GM19023 (cell line): ENCODE measurements at regions not wholly inside any gene's neighbourhood (a gene's known extent, or its start where the extent isn't known, plus 50 kb on each side); places are given as distances from the start of the nearest gene placed in this dataset.

Experiments used
- ATAC-seq: cut with Tn5 transposase; IDR thresholded peaks from one replicate; pipeline ENCODE4 v1.9.1; 2021; ENCODE audit warnings: mild to moderate bottlenecking, moderate library complexity; ENCODE audit not compliant: unreplicated experiment

DNA sequence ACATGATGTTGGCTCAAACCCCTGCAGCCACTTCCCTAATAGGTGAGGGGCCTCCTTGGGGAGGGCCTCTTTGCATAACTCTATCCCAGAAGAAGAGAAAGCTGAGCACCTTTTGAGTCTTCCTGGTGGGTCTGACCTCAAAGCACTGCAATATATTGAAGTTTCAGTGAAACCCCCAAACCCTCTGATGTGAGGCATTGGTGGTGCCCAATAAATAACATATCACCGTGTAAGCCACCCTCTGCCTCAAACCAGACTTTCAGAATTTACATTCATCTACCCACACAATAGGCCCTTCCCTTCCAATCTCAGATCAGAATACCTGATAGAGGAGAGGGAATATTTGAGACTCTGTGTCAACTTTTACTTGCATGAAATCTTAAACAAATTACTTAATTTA is 142.8 kb upstream of the STK17B start:
- ATAC-seq = no peak

DNA sequence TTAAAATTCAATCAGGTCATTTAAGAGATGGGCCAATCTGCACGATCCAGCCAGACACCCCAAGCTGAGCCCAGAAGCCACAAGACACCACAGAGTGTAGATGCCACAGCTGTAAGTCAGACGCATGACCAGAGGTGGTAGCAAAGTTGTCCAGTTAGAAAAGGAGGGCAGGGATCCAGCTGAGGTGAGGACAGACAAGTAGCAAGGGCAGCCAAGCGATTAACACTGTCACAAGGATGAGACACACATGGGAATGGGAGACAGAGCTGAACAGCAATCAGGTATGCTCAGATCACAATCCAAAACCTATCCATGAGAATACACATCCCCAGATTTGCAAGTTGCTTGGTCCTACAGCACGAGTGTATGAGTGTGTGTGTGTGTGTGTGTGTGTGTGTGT is 143.4 kb upstream of the STK17B start:
- no peak for ATAC-seq

DNA sequence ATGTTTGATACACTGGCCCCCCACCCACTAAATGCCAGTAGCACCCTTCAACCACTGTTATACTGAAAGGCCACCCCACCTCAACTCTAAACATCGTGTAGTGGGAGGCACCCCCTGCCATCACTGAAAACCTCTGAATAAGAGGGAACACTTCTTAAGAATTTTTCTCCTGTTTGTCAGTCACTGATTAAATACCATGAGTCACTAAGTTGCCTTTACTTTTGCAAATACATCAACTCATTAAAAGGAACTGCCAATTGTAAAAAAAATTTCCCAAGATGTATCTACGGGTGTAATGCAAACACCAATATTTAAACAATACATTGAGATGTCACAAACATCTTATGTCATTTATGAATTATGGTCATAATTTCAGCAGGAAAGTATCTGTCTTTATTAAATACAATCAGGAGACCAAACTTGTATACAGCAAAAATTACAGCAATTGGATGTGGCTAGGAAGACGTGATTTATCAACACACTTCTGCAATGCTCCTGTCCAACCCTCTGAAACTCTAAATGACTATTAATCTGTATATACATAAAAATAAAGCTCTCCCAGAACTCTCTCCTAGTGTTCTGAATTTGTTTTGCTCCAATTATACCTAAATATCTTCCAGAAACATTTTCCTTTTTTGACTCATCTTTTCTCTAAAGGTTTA is 144.1 kb upstream of the STK17B start:
- no peak for ATAC-seq

DNA sequence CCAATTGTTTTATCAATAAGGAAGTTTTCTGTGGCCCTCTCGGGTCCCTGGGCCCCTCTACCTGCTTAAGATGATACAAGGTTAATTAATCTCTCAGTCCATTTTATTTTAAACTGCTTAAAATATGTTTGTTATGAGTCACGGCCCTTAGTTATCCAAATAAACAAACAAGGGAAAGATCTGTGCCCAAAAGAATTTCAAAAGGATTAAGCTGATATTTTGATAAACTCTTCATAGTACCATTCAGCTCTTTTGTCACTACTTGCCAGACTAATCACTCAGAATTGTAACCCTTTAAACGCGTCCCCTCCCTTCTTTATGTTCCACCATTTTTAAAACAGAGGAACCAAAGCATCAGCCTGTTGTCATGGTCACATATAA is 144.7 kb upstream of the STK17B start:
- no peak for ATAC-seq

DNA sequence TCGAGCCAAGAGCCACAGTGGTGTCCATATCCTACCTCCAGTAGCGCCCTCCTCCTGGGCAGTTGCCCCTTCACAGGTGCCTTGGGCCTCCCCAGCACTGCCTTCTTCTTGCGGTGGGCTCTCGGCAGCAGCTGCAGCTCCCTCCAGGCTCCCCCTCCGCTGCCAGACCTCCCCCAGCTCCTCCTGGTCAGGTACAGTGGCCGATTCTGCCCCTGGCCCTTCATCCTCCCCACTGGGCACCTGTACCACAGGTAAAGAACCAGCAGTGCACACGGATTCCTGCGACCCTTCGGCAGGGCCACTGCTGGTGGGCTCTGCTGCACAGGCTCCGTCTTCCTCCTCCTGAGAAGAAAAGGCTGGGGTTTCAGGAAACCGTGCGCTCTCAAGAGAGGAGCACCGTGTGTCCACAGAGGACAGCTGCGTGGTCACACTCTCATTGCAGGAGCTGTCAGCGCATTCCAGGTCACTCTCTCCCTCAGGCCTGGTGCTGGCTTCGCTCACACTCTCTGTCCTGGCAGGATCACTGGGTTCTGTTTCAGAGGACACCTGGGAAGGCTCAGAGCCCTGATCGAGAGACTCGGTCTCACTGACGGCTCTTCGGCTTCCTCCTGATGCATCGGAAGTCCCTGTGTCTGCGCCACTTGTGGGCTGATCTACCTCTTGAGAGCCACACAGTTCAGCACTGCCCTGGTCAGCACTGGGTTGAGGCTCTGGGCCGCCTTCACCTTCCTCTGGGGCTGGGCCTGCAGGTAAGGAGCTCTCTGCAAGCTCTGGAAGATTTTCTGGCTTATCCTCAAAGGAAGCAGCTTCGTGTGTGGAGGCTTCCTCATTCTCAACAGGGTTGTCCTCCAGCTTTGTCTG is 147.4 kb upstream of the STK17B start:
- no peak for ATAC-seq

DNA sequence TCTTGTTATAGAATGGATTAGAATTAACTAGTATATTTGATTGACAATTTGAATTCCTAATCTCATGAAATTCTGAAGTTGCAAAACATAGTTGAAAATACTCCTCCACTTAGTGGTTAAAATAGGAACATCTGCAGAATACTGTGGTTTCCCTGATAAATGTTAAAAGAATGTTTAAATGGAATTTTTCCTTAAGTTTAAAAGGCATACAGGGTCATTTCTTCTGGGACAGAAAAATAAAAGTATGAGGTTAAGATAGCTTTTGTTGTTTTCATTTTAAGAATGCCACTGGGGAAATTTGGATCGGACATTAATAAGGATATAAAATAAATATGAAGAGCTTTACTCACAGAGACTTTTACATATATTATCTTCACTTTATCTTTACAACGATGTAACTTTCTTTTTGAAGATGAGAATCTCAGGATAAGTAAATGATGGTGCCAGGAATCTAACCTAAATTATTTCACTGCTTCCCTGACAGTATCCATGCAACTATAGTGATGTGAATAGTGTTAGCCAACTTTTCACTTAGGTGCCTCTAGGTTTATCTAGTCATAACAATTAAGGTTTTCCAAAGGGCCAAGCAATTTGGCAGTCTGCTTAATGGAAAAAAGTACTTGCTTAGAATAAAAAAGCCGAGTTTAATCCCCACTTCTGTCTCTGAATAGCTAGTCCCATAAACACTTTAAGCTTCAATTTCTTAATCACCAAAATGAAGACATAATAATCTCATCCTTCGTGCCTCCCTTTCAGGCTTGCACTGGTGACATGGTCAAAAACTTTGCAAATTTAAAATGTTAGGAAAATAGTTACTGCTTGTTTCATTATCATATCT is 151.8 kb upstream of the STK17B start:
- no peak for ATAC-seq

DNA sequence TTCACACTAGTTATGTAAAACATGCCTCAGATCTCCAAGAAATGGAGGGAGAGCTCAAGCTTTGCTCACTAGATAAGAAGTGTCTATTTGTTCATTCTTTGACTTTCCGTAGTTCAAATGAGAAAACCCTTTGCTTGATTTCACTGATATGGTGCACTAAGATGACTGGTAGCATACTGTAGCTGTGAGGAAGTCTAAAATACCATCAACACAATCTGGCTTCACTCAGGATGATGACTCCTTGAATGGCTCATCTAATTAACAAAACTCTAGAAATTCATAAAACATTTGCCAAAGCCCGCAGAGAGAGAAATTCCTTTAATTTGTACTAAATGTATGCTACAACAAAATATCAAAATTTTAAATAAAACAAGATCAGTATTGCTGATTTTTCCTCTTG is 152.8 kb upstream of the STK17B start:
- ATAC-seq = no peak

DNA sequence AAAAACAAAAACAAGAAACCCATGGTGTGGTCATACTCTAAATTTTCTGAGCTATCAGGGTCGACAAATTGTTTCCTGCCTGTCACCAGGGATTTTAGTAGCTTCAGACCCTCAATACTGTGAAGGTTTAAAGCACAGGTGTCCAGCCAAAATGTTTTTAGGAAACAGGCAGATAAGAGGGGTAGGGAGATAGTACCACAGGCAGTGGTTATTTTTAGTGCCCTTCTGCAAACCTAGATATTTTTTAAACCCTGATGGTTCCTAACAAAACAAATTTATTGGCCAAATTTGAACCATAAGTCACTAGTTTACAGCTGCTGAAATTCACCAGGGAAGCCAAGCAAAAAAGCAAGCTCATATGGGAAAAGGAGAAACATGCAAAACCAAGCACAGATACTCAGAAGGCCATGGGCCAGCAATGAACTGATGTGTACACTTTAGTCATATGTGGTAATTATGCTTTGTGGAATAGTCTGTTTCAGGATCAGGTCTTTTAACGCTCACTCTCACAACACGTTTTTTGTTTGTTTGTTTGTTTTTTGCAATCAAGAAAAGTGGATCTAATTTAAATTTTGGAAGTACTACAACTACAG is 156.8 kb upstream of the STK17B start:
- ATAC-seq = no peak

DNA sequence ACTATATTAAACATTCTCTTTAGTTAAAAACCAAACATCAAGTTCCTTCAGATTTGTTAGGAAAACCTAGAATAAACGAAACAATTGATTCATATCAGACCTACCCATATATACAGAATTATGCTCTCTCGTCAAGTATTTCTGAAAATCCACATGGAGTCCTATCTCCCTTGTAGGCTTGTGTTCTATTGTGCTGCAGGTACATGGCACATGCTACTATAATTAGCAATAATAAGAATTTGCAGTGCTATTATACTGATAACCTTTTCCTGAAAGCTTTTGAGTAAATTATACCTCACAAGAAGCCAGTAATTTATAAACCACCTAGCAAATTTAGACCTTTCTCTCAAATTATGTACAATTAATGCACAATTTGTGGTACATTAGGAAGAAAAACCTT is 158.6 kb upstream of the STK17B start:
- no peak for ATAC-seq

DNA sequence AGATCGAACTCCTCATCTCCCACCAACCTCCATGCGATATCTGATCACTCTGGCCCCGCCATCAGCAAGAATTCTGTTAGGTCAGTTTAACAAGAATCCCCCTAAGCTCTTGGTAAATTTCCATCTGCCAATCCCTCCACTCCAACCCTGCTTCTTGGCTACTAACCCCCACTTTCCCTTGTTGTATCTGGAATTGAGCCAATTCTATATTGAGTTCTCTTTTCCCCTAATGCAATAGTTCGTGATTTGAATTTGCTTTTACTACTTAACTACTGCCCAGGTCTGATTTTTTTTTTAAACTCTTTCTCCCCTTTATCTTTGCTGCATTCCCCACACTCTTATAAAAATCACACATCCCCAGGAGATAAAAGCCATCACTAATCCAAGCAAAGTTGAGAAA is 159.3 kb upstream of the STK17B start:
- no peak for ATAC-seq

DNA sequence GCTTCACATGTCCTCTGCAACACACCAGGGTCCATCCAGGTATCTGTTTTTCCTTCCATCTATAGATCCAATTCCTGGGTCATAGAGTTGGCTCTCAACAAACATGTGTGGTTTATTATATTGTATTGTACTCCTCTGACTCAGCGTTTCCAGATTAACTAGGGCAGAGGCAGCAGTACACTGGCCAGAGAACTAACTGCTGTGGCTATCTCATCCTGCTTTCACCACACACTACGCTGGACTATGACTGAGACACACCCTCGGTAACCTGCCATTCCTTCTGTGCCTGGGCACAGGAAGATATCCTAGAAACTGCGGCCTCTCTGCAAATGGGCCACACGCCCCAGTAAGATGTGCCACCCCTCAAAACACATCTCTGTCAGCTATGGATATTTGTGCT is 159.8 kb upstream of the STK17B start:
- ATAC-seq = no peak

DNA sequence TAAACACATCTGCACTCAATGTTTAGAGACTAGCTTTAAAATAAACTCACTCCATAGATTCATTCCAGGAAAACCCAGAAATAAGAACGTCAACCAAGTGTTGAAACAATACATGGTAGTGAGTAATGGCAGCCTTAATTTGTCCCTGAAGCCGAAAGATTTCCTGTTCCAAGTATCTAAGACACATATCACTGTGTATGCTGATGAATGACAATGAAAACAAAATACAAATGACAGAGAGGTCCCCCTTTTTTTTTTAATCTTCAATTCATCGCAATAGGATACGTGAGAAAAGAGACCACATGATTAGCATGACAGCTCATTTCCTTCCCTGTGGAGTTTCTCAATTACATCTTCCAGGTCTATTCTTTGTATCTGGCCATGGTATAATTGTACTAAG is 160.5 kb upstream of the STK17B start:
- ATAC-seq = no peak

DNA sequence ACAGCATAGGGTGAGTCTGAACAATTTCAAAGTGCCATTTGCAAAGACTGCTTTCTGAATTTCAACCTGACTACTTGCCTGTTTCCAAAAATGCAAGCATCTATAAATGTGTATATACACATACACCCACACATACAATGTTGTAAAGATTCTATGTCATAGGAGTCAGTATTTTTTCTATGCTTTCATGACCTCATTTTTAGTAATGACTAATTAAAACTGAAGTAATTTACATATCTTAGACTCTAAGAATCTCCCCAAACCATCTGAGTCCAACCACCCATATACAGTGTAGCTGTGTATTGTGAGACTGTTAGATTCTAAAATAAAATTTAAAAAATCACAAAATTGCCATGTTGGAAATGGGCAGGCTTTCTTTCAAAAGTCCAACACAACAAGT is 162.0 kb upstream of the STK17B start:
- ATAC-seq = no peak

DNA sequence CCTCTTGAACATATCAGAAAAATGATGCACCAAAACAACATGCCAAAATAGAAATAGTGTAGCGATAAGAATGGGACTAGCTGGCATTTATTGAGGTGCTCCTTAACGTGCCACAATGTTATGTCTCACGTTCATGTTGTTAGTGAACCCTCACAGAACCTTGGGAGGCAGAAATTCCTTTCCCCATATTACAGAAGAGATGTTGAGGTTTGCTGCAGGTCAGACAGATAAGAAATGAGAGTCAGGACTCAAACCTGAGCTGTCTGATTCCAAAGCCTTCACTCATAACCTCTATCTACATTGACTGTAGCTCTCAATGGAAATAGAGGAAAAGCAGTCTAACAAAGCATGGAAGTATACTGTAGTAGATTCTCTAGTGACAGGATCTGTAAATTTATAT is 163.3 kb upstream of the STK17B start:
- no peak for ATAC-seq

DNA sequence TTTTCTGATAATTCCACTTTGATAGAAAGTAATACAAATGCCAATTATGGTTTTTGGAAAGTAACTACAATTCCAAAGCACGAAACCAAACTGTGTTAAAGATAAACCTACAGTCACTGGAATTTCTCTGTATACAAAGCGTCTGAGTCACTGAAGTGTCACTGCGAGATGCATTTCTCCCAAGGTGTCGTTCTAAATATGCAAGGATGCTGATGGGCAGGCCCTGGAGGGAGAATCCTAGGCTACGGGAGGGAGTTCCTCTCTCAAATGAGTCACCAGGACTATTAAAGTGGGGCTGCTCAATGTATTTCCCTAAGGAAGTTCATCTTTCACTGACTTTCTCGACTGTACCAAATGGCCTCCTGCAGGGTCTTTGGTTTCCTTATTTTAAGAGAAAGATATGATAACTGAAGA is 163.8 kb upstream of the STK17B start:
- ATAC-seq = no peak

DNA sequence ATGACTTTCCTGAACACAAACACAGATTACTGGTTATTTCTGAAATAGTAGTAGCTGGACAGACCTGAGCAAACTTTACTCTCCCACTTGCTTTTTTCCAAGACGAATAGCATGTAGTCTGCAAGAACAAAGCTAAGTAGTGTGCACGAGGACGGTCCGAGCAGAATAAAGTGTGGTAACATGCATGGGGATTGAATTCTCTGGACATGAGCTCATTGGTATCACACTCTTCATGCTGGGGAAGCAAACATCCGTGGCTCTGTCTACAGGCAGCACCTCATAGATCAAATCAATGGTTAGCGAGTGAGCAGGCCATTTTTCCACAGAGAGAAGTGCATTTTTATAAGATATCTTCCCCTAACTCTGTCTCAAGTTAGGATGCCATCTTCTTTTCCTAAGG is 164.8 kb upstream of the STK17B start:
- peak; percentile 8 for ATAC-seq

DNA sequence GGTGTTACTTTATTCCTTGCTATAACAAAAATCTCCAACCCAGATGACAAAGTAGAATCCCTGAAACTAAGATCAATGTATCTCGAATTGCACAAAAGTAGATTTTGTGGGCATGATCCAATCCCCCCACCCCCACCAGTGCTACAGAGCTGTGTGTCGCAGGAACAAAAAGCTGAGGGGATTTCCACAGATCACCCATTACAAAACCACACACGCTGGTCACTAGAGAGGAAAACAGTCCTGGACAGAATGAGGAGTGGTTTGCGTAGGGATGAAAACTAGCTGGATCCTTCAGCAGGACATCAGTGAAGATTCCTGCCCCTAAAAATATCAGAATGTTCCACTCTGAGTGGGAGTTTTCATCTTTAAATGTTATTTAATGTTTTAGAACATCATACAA is 165.3 kb upstream of the STK17B start:
- ATAC-seq = peak; percentile 61

DNA sequence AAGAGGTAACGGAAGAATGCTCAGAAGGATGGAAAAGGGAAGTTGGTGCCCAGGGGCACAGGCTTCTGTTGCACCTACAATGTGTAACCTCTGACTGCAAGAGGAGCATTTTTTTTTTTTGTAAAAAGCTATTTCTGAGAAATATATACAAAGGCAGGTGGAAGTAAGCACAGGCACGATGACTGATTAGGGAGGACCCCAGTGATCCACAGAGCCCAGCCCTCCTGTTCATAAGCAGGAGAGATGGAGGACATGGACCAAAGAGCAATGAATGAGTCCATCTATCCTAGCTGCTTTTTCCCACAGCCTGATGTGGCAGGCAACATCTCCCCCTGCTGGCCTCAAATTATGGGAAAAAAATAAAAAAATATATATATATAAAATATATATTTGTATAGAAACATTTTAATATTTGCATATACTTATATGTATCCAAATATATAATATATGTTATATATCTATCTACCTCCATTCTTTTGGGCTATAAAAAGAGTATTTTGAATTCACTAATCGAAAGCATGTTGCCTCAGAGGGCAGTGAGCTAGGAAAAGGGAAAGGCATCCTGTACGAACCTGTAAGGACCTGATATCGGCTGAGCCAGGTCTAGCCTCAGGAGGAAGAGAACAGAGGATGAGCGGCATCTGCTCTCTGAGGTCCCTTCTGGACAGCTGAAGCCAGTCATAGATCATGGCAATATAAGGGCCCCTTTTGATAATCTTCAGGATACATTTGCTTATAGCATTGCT is 166.0 kb upstream of the STK17B start:
- ATAC-seq = peak; percentile 18

DNA sequence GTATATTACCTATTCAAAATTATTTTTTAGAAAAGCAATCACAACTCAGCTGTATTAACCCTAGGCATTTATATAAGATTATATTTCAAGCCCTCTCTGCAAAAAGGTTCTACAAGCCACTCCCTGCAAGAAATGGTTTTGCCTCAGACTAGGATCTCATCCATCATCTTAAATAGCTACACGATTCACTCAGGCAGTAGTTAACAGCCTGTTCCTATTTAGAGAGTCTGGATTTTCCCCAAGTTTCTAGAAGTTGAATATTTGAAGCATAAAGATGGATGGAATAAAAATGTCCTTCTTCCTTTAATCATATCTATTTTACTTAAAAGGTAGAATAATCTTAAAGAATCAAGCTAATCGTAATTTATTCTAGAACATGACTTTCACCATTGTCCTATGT is 167.1 kb upstream of the STK17B start:
- no peak for ATAC-seq

DNA sequence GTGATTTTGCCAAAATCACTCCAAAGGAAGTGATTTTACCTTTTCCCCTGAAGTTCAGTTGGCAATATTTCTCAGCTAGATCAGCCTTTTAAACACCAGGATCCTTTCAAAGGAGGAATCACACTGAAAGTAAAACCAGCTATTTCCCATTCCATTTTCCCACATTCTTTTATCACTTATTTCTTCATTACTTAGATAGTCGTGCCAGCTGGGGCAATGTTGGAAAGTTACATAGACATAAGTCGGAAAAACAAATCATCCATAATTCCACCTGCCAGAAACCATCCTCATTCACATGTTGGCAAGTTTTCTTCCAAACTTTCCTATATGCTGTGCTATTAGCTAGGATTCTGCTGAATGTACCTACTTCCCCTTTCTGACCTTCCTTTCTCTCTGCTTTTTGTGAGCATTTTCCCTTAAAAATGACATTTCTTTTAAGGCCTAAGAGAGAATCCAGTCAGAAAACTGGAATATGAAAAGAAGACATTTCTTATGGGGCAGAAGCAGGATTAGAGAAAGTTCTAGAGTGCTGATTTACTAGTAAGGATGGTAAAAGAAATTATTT is 170.0 kb upstream of the STK17B start:
- no peak for ATAC-seq
